GM12864 (cell line): ENCODE measurements at regions not wholly inside any gene's neighbourhood (a gene's known extent, or its start where the extent isn't known, plus 50 kb on each side); places are given as distances from the start of the nearest gene placed in this dataset.
"Not testable (repeated sequence)": the region's sequence is repeated elsewhere in the genome, so short reads cannot be mapped to it uniquely, and the experiment has no call there.

Experiments used
- DNase-seq: peaks from one replicate; pipeline ENCODE4 v3.0.0-alpha.2; 2011; ENCODE audit warnings: low read depth
- H3K4me3 ChIP-seq: 2 replicates; pipeline ENCODE4 v1.5.1; 2011; ENCODE audit warnings: mild to moderate bottlenecking, low read depth, low read length, control low read depth
- TF ChIP-seq, protein P1 (sequence below): IDR thresholded peaks from 2 replicates; pipeline ENCODE4 v1.5.1; 2011; ENCODE audit warnings: low read depth, mild to moderate bottlenecking, moderate library complexity, low read length, control low read depth, inconsistent platforms; ENCODE audit errors: missing control alignments

DNA sequence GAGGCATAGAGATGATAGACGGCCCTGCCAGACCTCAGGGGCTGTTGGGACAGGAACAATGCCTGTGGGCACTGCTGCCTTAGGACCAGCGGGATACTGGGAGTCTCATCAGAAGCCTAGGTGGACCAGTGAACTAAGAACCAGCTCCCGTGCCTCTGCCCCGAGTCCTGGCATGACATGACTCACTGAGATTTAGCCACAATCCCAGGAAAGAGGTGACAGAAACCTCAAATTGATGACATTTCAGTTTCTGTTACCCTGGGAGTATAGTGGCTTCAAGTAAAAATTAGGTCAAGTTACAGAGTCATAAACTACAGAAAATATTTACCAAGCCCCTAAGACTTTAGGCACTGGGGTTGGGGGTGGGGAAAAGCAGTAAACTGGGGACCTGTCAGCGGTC lies 74.6 kb upstream of the GADD45A start:
- DNase-seq, result no peak
- TF ChIP-seq, protein P1, sequence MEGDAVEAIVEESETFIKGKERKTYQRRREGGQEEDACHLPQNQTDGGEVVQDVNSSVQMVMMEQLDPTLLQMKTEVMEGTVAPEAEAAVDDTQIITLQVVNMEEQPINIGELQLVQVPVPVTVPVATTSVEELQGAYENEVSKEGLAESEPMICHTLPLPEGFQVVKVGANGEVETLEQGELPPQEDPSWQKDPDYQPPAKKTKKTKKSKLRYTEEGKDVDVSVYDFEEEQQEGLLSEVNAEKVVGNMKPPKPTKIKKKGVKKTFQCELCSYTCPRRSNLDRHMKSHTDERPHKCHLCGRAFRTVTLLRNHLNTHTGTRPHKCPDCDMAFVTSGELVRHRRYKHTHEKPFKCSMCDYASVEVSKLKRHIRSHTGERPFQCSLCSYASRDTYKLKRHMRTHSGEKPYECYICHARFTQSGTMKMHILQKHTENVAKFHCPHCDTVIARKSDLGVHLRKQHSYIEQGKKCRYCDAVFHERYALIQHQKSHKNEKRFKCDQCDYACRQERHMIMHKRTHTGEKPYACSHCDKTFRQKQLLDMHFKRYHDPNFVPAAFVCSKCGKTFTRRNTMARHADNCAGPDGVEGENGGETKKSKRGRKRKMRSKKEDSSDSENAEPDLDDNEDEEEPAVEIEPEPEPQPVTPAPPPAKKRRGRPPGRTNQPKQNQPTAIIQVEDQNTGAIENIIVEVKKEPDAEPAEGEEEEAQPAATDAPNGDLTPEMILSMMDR, result no peak
- no peak overlapping the region for H3K4me3 ChIP-seq

DNA sequence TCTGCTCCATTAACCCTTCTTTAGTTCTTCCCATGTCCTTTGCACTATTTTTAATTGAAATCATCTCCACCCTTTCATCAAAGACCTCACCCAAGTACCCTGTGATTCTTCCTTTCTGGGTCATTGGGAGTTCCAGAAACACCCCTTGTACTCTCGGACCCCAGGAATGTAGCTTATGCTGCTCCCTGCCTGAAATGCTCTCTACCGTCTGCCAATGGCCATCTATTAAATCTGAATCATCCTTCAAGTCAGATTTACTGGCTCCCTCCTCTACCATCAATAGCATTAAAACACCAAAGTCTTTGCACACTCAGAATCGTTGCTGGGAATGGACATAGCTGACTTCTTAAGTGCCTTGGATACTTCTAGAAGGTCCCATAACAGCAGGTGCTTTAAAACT lies 73.2 kb upstream of the GADD45A start:
- TF ChIP-seq, protein P1, result no peak
- no peak for DNase-seq

DNA sequence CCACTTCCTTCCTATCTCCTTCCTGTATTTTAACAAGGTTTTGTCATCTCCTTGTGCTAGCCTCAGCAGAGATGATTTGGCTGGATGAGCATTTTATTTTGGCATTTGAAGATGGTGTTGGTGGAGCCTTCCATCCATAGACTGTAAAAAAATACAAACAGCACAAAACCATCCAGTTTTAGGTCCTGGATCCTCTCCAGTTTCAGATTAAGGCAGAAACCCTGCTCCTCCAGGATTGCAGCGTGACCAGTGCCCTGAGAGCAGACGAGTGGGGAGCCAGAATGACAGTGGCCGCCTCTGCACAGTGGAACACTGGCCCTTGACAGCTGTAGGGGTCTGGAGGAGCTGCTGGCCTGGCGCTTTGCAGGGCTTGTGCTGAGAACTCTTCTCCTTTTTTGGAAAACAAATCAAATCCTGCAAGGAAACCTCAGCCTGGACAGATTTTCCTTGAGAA lies 72.2 kb upstream of the GADD45A start:
- DNase-seq, result no peak
- no peak overlapping the region for H3K4me3 ChIP-seq
- TF ChIP-seq, protein P1, result no peak

More for the DNA sequence above, 73.2 kb upstream of the GADD45A start:
- H3K4me3 ChIP-seq, result no peak overlapping the region

DNA sequence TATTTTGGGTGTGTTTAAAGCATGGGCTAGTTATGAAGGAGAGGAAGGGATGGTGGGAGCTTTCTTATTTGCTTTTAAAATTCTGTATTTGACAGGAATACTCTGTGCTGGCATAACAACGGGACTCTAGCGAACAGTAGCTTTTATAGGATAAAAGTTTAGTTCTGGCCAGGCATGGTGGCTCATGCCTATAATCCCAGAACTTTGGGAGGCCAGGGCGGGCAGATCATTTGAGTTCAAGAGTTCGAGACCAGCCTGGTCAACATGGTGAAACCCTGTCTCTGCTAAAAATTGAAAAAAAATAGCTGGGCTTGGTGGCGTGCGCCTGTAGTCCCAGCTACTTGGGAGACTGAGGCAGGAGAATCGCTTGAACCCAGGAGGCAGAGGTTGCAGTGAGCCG lies 71.5 kb upstream of the GADD45A start:
- DNase-seq, result not testable (repeated sequence)

DNA sequence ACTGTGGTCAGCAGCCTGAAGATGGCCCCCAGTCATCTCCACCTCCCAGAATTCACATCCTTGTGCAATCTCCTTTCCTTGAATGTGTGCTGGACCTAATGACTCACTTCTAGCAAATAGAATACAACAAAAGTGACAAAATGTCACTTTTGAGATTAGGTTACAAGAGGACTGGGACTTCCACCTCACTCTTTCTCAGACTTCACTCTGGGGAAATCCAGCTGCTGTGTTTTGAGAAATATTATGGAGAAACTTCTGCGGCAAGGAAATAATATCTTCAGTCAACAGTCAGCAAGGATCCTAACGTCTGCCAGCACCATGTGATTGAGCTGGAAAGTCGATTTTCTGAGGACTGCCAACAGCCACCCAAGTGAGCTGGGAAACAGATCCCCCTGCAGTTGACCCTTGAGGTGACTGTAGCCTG lies 70.5 kb upstream of the GADD45A start:
- DNase-seq, result no peak
- TF ChIP-seq, protein P1, result no peak
- no peak overlapping the region for H3K4me3 ChIP-seq

More for the DNA sequence above, 71.5 kb upstream of the GADD45A start:
- H3K4me3 ChIP-seq, result not testable (repeated sequence)

DNA sequence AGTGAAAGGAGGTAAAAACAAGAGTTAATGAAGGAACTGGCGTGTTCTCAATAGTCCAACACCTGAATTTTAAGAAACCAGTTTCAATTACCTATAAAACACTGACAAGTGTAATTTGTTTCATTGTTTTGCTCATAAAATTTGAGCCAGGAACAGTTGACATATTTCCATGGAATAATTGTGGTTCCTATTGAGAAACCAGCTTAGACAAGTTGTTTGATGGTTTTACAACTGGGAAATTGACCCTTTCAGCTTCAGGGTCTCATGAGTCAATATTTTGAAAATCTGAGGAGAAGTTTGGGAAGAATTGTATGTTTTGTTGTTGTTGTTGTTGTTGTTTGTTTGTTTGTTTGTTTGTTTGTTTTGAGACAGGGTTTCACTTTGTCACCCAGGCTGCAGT lies 69.1 kb upstream of the GADD45A start:
- TF ChIP-seq, protein P1, result no peak
- no peak for DNase-seq
- H3K4me3 ChIP-seq, result no peak overlapping the region

DNA sequence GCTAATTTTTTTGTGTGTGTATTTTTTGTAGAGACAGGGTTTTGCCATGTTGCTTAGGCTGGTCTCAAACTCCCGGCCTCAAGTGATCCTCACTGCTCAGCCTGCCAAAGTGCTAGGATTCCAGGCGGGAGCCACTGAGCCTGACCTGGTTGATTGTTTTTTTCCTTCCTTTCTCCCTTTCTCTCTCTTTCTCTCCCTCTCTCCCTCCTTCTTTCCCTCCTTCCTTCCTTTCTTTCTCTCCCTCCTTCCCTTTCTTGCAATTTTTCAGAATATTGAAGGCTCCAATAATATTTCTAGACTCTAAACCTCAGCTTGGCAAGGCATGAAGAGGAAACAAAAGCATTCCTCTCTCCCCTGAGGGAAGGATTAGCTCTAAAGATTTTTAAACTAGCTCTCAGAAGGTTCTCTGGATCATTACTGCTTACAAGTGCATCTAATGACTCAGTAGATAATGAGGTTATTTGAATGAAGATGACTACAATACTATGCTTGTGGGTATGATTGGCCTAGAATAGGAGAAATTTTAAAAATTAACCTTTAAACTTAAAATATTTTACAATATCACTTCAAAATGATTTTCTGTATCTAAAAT lies 68.5 kb upstream of the GADD45A start:
- H3K4me3 ChIP-seq, result no peak overlapping the region
- no peak for DNase-seq
- TF ChIP-seq, protein P1, result no peak
